HAP-1 (cell line): ENCODE measurements at regions not wholly inside any gene's neighbourhood (a gene's known extent, or its start where the extent isn't known, plus 50 kb on each side); places are given as distances from the start of the nearest gene placed in this dataset.
"Not testable (repeated sequence)": the region's sequence is repeated elsewhere in the genome, so short reads cannot be mapped to it uniquely, and the experiment has no call there.

ENCODE experiments used
- DNase-seq, 2 experiments: peaks; one replicate each; pipeline ENCODE4 v3.0.0-alpha.2; 2016 to 2020; ENCODE audit warnings: low spot score in 2 of 2
- H3K27me3 ChIP-seq: fragments of 250-450 bp; sonication (Bioruptor Pico); 2 replicates; pipeline ENCODE4 v1.5.1; 2020; ENCODE audit warnings: low read depth, mild to moderate bottlenecking, moderate library complexity
- H3K36me3 ChIP-seq: fragments of 250-450 bp; sonication (Bioruptor Pico); replicated peaks from 2 replicates; pipeline ENCODE4 v1.5.1; 2020; ENCODE audit warnings: mild to moderate bottlenecking
- H3K4me1 ChIP-seq: fragments of 250-450 bp; sonication (Bioruptor Pico); 2 replicates; pipeline ENCODE4 v1.5.1; 2020; ENCODE audit warnings: mild to moderate bottlenecking
- H3K4me3 ChIP-seq: fragments of 250-450 bp; sonication (Bioruptor Pico); 2 replicates; pipeline ENCODE4 v1.5.1; 2020; ENCODE audit warnings: mild to moderate bottlenecking, moderate library complexity
- H3K9me3 ChIP-seq: fragments of 250-450 bp; sonication (Bioruptor Pico); 2 replicates; pipeline ENCODE4 v1.5.1; 2020; ENCODE audit warnings: mild to moderate bottlenecking, moderate library complexity
- in situ Hi-C: fragments of 300-500 bp; cut with MboI; formaldehyde crosslinking; loops from 3 replicates; pipeline ENCODE4 v1.14.3; 2020; ENCODE audit warnings: low sequenced_read_pairs, inconsistent platforms, mixed read lengths

DNA sequence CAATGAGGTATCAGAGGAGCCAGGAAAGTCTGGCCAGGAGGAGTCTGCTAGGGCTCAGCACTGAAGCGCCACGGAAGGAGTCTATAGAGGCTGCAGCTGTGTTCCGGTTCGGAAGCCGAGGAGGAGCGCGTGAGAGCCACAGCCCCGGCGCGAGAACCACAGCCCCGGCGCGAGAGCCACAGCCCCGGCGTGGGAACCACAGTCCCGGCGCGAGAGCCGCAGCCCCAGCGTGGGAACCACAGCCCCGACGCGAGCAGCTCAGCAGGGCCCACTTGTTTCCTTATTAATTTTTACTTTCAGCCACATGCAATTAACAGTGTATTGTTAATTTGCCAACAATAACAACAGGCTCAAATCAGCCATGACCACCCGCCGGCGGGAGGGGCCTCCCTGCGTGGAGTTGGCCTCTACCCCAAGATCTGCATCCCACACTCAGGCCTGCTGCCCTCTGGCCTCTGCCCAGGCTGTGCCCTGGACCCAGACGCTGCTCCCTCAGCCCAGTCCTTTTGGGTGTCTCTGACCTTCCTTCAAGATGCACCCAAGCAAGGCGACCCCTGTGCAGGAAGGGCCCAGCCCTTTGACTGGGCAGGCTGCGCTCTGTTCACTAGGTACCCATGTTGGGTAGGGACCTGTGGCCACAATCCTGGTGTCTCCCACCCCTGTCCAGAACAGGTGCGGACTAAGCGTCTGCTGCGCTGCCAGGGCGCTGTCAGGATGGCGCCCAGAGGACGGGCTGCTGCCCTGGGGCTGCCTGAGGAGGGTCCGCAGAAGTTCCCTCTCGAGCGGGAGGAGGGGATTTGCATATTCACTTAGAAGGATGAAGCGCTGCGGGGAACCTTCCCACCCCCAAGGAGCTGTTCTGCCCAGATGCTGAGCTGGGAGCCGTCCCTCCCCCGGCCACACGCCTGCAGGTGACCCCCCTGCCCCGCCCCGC lies 113.8 kb downstream of the ADRA2C start:
- no peak overlapping the region for H3K4me3 ChIP-seq
- DNase-seq: no peak

DNA sequence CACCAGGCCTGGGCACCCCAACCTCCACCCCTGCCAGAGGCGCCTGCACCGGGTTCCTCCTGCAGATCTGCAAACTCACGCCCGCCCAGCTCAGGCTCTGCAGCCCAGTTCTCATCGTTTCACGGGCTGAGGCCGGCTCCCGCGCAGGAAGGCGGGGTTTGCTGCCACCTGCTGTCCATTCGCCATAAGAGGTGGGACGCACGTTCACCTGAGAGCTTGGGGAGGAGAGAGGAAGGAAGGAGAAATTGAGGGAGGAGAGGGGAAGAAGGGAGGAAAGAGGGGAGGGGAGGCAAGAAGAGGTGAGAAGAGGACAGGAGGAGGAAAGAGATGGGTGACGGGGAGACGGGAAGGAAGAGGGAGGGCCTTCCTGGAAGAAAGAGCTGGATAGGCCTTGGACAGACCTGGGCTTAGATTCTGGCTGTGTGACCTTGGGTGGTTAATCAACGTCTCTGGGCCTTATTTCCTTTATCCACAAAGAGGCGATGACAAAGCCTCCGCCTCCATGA lies 114.5 kb downstream of the ADRA2C start:
- H3K4me3 ChIP-seq: no peak overlapping the region
- peaks cover 24% of the 10 kb centered on the region for H3K27me3 ChIP-seq
- H3K9me3 ChIP-seq: no peaks in the 10 kb centered on the region
- in situ Hi-C loops: loop anchor here (10.0 to 25.0 kb wide), 2 partner anchors 318 to 396 kb away; no protein-coding TSS in a partner anchor
- peak; percentile 44 to 84 for DNase-seq
- no peaks in the 10 kb centered on the region for H3K36me3 ChIP-seq
- H3K4me1 ChIP-seq: no peaks in the 10 kb centered on the region

More for the DNA sequence above, 113.8 kb downstream of the ADRA2C start:
- peaks cover 24% of the 10 kb centered on the region for H3K27me3 ChIP-seq
- in situ Hi-C loops: loop anchor here (10.0 to 25.0 kb wide), 2 partner anchors 318 to 395 kb away; no protein-coding TSS in a partner anchor
- H3K9me3 ChIP-seq: no peaks in the 10 kb centered on the region
- no peaks in the 10 kb centered on the region for H3K36me3 ChIP-seq
- H3K4me1 ChIP-seq: no peaks in the 10 kb centered on the region

- H3K9me3 ChIP-seq, H3K36me3 ChIP-seq, DNase-seq, H3K4me3 ChIP-seq, H3K4me1 ChIP-seq: not testable (repeated sequence)
- H3K27me3 ChIP-seq: peaks cover 24% of the 10 kb centered on the region
- in situ Hi-C loops: loop anchor here (10.0 to 25.0 kb wide), 2 partner anchors 320 to 398 kb away; no protein-coding TSS in a partner anchor
Measured at GRCh38 chr4:3882316-3882885, 116.2 kb downstream of the ADRA2C start.

DNA sequence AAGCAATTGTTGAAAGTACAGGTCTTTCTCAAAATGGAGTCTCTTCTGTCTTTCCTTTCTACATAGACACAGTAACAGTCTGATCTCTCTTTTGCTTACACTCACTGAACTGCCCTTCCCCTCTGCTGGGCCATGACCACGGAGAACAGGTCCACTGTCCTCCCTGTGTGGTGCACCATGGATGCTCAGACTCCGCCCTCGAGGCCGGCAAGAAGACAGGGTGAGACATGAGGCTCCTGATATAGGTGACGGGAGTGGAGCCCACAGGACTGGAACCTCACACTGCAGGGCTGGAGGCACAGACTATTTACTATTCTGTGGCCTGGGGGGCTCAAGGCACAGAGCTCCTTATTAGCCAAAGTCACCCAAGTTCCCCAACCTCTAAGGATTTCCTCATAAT lies 118.1 kb downstream of the ADRA2C start:
- in situ Hi-C loops: loop anchor here (10.0 to 25.0 kb wide), 2 partner anchors 322 to 399 kb away; no protein-coding TSS in a partner anchor
- H3K36me3 ChIP-seq, H3K4me1 ChIP-seq, H3K4me3 ChIP-seq, DNase-seq, H3K9me3 ChIP-seq: not testable (repeated sequence)
- H3K27me3 ChIP-seq: peaks cover 14% of the 10 kb centered on the region

- DNase-seq, H3K4me1 ChIP-seq, H3K4me3 ChIP-seq, H3K9me3 ChIP-seq, H3K36me3 ChIP-seq, H3K27me3 ChIP-seq: not testable (repeated sequence)
- in situ Hi-C loops: loop anchor here (25.0 kb wide), 1 partner anchor 331 kb away; no protein-coding TSS in a partner anchor
Measured at GRCh38 chr4:3893590-3893989, 127.4 kb downstream of the ADRA2C start.

GRCh38 chr4:3894086-3894959 lies 128.1 kb downstream of the ADRA2C start:
- not testable (repeated sequence) for H3K27me3 ChIP-seq, H3K4me1 ChIP-seq, H3K36me3 ChIP-seq, H3K4me3 ChIP-seq, H3K9me3 ChIP-seq
- peak in 1 of 2 experiments; percentile 42 for DNase-seq
- in situ Hi-C loops: loop anchor here (25.0 kb wide), 1 partner anchor 332 kb away; no protein-coding TSS in a partner anchor

DNA sequence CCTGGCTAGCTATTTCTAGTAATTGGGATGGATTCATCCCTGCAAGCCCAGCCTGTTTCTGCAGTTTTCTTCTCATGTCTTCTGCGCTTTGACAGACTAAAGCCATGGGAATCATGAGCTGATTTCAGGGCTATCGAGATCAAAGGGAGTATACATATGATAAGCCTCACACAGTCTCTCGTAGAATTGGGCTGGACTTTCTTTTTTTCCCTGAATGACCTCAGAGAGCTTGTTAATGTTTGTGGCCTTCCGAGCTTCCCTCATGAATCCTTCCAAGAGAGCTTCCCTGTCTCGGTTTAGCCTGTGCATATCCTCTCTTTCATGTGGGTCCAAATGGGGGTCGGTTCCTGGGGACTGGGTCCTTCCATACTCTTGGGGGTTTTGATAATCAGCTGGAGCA lies 130.3 kb downstream of the ADRA2C start:
- in situ Hi-C loops: loop anchor here (25.0 kb wide), 1 partner anchor 334 kb away; no protein-coding TSS in a partner anchor
- DNase-seq: no peak
- H3K27me3 ChIP-seq: no peaks in the 10 kb centered on the region

DNA sequence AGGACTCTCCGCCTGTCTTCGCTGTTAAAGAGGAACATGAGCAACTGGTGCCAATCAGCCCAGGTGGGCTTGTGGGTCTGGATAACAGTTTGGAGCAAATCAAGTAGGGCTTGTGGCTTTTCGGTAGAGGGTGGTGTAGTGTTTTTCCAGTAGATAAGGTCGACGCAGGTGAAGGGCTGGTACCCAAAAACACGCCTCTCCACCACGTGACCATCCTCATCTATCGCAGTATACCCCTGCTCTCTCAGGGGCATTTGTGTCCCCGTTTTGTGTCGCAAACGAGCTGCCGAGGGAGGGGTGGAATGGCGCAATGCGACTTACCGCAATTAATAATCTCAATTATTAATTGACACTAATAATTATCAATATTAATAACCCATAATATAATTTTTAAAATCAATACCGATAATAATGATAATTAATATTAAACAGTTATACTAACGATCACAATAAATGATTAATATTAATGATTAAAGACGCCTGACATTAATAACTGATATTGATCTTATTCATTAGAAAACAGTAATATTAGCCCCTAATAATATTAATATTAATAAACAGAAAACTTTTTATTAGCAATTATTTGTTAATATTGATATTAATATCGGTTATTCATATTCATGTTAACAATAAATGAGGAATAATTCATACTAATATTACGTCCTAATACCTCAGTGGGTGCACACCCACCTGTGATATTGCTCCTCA lies 130.8 kb downstream of the ADRA2C start:
- in situ Hi-C loops: loop anchor here (25.0 kb wide), 1 partner anchor 335 kb away; no protein-coding TSS in a partner anchor
- not testable (repeated sequence) for H3K36me3 ChIP-seq, H3K27me3 ChIP-seq, DNase-seq, H3K4me3 ChIP-seq, H3K9me3 ChIP-seq, H3K4me1 ChIP-seq

More for the DNA sequence above, 130.3 kb downstream of the ADRA2C start:
- no peaks in the 10 kb centered on the region for H3K9me3 ChIP-seq
- no peaks in the 10 kb centered on the region for H3K36me3 ChIP-seq
- no peak overlapping the region for H3K4me3 ChIP-seq
- H3K4me1 ChIP-seq: no peaks in the 10 kb centered on the region; the same call in 1 of the 2 replicates

GRCh38 chr4:3898098-3898497 lies 131.9 kb downstream of the ADRA2C start:
- no peaks in the 10 kb centered on the region for H3K9me3 ChIP-seq
- H3K4me1 ChIP-seq: no peaks in the 10 kb centered on the region; the same call in 1 of the 2 replicates
- no peak overlapping the region for H3K4me3 ChIP-seq
- in situ Hi-C loops: loop anchor here (25.0 kb wide), 1 partner anchor 336 kb away; no protein-coding TSS in a partner anchor
- no peaks in the 10 kb centered on the region for H3K36me3 ChIP-seq
- H3K27me3 ChIP-seq: no peaks in the 10 kb centered on the region
- DNase-seq: no peak

DNA sequence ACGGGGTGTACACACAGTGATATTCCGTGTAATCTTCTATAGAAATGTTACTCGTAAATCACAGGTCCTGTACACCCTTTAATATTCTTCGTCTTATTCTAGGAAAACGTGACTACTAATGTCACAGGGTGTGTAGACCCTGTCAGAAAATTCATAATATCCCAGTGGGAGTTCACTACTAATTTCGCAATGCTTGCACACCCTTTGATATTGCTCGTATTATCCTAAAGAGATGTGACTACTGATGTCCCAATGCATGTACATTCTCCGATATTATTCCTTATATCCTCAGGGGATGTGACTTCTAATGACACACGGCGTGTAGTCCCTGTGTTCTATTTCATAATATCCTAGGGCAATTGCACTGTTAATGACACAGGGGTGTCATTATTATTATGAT lies 132.7 kb downstream of the ADRA2C start:
- not testable (repeated sequence) for H3K4me3 ChIP-seq, H3K9me3 ChIP-seq, DNase-seq, H3K36me3 ChIP-seq, H3K4me1 ChIP-seq, H3K27me3 ChIP-seq
- in situ Hi-C loops: loop anchor here (25.0 kb wide), 1 partner anchor 337 kb away; no protein-coding TSS in a partner anchor

GRCh38 chr4:3904264-3904955 lies 138.2 kb downstream of the ADRA2C start:
- in situ Hi-C loops, H3K36me3 ChIP-seq, H3K27me3 ChIP-seq, H3K9me3 ChIP-seq, H3K4me3 ChIP-seq, H3K4me1 ChIP-seq, DNase-seq: not testable (repeated sequence)

GRCh38 chr4:3909616-3910015 lies 143.4 kb downstream of the ADRA2C start:
- H3K36me3 ChIP-seq, H3K9me3 ChIP-seq, H3K4me3 ChIP-seq, DNase-seq, in situ Hi-C loops, H3K4me1 ChIP-seq, H3K27me3 ChIP-seq: not testable (repeated sequence)
